Panc1 (cell line): ENCODE measurements at regions not wholly inside any gene's neighbourhood (a gene's known extent, or its start where the extent isn't known, plus 50 kb on each side); places are given as distances from the start of the nearest gene placed in this dataset.

ENCODE experiments used
- ATAC-seq: fragments of 200-7000 bp; cut with Tn5 transposase; 2 replicates; pipeline ENCODE4 v1.9.1; 2020; ENCODE audit warnings: mild to moderate bottlenecking, moderate library complexity
- BruUV-seq: library from RNA; stranded (reverse); fragments of 400-500 nt; replicated peaks from 2 replicates; lab custom pipeline; 2021; lab: Mats Ljungman, UMichigan
- CTCF ChIA-PET: fragments of 300-600 bp; sonication (Branson Sonifier 250); formaldehyde crosslinking; loops from one replicate; lab custom pipeline; 2022; ENCODE audit warnings: antibody characterized with exemption; lab: Charles Lee
- POLR2A ChIA-PET: fragments of 300-600 bp; sonication (Branson Sonifier 250); formaldehyde crosslinking; loops from one replicate; lab custom pipeline; 2022; ENCODE audit warnings: antibody characterized with exemption; lab: Charles Lee
- DNase-seq: peaks from one replicate; pipeline ENCODE4 v3.0.0-alpha.2; 2010; ENCODE audit warnings: low read depth, low spot score
- H3K27ac ChIP-seq: 2 replicates; pipeline ENCODE4 v1.5.1; 2011; ENCODE audit warnings: mild to moderate bottlenecking, low read length, inconsistent platforms
- H3K27me3 ChIP-seq: fragments of 200-500 bp; sonication (Bioruptor generic); 2 replicates; pipeline ENCODE4 v1.6.0; 2014; ENCODE audit warnings: low read length, inconsistent platforms; ENCODE audit not compliant: control insufficient read depth, insufficient read depth
- H3K36me3 ChIP-seq: fragments of 200-500 bp; sonication (Bioruptor generic); 2 replicates; pipeline ENCODE4 v1.5.1; 2014; ENCODE audit warnings: inconsistent platforms, mild to moderate bottlenecking, low read length, moderate library complexity; ENCODE audit not compliant: control insufficient read depth, insufficient read depth
- H3K4me1 ChIP-seq: 2 replicates; pipeline ENCODE4 v1.5.1; 2011; ENCODE audit warnings: inconsistent platforms, mild to moderate bottlenecking, low read length, moderate library complexity; ENCODE audit not compliant: control insufficient read depth, insufficient read depth
- H3K4me3 ChIP-seq, 2 experiments: 2 replicates each; pipeline ENCODE4 v1.5.1; 2011 to 2012; ENCODE audit warnings: low read depth in 2 of 2, low read length in 2 of 2, mild to moderate bottlenecking in 2 of 2, inconsistent platforms in 1 of 2, moderate library complexity in 1 of 2
- H3K9me3 ChIP-seq: fragments of 200-500 bp; sonication (Bioruptor generic); 2 replicates; pipeline ENCODE4 v1.5.1; 2014; ENCODE audit warnings: low read depth, mild to moderate bottlenecking, inconsistent platforms, low read length, moderate library complexity; ENCODE audit not compliant: control insufficient read depth, insufficient read depth
- CTCF ChIP-seq: fragments of 450-650 bp; IDR thresholded peaks from 2 replicates; pipeline ENCODE4 v1.5.1; 2017; ENCODE audit warnings: mild to moderate bottlenecking
- POLR2AphosphoS5 ChIP-seq: IDR thresholded peaks from 2 replicates; pipeline ENCODE4 v1.6.1; 2012; ENCODE audit warnings: mild to moderate bottlenecking, low read depth, low read length, moderate library complexity
- SIN3A ChIP-seq: IDR thresholded peaks from 2 replicates; pipeline ENCODE4 v1.6.1; 2012; ENCODE audit warnings: low read depth, mild to moderate bottlenecking, low read length, moderate library complexity, borderline replicate concordance; ENCODE audit not compliant: insufficient read depth
- TCF7L2 ChIP-seq: IDR thresholded peaks from 2 replicates; pipeline ENCODE4 v1.6.1; 2011; ENCODE audit warnings: mild to moderate bottlenecking, low read depth, low read length, inconsistent platforms
- in situ Hi-C: cut with HindIII; loops from 2 replicates; pipeline ENCODE4 v1.10.0; 2016; ENCODE audit warnings: low sequenced_read_pairs, low pct_unique_long_range_greater_than_20kb
- intact Hi-C: fragments of 100-400 bp; cut with micrococcal nuclease; formaldehyde crosslinking; loops from one replicate; pipeline ENCODE4 v1.10.0; 2022; ENCODE audit not compliant: unreplicated experiment
- TF ChIP-seq, protein P1 (sequence below), 2 experiments: IDR thresholded peaks; 2 replicates each; pipeline ENCODE4 v1.6.1; 2011 to 2012; ENCODE audit warnings: low read depth in 2 of 2, control low read depth in 1 of 2, low read length in 1 of 2, mild to moderate bottlenecking in 1 of 2, moderate library complexity in 1 of 2; ENCODE audit not compliant: insufficient read depth in 1 of 2

- Histone ChIP-seq H3K27me3 (no peaks in the 10 kb centered on the region), H3K4me3 (no peak overlapping the region), H3K9me3 (no peaks in the 10 kb centered on the region), H3K4me1 (no peaks in the 10 kb centered on the region), H3K27ac (no peak overlapping the region), H3K36me3 (no peaks in the 10 kb centered on the region)
- CTCF ChIA-PET = no interaction called here
- POLR2A ChIA-PET = no interaction called here
- intact Hi-C loops = no loop called here
- in situ Hi-C loops = no loop called here
- no TSS peak for BruUV-seq
- no peak for ATAC-seq
- DNase-seq = no peak
- no peak for TF ChIP-seq POLR2AphosphoS5
- TF ChIP-seq TCF7L2 = no peak
- TF ChIP-seq CTCF = no peak
- TF ChIP-seq SIN3A = no peak
- TF ChIP-seq, protein P1, sequence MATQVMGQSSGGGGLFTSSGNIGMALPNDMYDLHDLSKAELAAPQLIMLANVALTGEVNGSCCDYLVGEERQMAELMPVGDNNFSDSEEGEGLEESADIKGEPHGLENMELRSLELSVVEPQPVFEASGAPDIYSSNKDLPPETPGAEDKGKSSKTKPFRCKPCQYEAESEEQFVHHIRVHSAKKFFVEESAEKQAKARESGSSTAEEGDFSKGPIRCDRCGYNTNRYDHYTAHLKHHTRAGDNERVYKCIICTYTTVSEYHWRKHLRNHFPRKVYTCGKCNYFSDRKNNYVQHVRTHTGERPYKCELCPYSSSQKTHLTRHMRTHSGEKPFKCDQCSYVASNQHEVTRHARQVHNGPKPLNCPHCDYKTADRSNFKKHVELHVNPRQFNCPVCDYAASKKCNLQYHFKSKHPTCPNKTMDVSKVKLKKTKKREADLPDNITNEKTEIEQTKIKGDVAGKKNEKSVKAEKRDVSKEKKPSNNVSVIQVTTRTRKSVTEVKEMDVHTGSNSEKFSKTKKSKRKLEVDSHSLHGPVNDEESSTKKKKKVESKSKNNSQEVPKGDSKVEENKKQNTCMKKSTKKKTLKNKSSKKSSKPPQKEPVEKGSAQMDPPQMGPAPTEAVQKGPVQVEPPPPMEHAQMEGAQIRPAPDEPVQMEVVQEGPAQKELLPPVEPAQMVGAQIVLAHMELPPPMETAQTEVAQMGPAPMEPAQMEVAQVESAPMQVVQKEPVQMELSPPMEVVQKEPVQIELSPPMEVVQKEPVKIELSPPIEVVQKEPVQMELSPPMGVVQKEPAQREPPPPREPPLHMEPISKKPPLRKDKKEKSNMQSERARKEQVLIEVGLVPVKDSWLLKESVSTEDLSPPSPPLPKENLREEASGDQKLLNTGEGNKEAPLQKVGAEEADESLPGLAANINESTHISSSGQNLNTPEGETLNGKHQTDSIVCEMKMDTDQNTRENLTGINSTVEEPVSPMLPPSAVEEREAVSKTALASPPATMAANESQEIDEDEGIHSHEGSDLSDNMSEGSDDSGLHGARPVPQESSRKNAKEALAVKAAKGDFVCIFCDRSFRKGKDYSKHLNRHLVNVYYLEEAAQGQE (IDR thresholded peaks at IDR 0.05; ENCODE audit: insufficient read depth in 1 of 2, low read depth in 2 of 2, low read length in 1 of 2) = no peak
These were observed 159.2 kb downstream of the DRD1 start for GRCh38 chr5:175284806-175285205.

DNA sequence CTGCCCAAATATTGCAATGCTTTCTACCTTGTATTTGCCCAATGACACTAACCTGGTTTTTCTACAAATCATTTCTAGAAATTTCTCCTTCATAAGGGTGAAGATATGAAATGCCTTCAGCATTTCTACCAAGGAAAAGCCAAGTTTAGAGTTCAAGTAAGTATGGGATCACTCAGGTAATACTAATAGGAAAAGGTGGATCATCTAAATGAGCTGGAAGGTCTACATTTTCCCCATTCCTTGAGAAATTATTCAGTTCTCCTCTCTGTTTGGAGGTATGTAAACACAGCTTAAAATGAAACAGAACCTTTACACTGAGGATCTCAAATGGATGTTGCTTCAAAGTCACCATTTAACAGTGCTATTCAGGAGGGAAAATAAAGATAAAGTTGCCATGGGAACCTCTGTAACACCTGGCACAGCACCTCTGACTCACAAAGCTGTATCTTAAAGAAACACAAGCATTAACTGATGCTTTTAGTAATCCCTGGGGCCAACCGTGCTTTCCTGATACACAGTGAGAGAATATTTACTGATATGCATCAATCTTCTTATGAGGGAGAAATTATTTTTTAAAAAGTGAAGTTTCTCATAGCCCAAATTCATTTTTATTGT lies 161.3 kb downstream of the DRD1 start:
- ATAC-seq (no peak), DNase-seq (no peak)
- TF ChIP-seq TCF7L2 = no peak
- TF ChIP-seq SIN3A = no peak
- TF ChIP-seq POLR2AphosphoS5 = no peak
- TF ChIP-seq, protein P1 (IDR thresholded peaks at IDR 0.05; ENCODE audit: insufficient read depth in 1 of 2, low read depth in 2 of 2, low read length in 1 of 2) = no peak
- no peak for TF ChIP-seq CTCF
- Histone ChIP-seq H3K9me3 (no peaks in the 10 kb centered on the region), H3K36me3 (no peaks in the 10 kb centered on the region), H3K27ac (no peak overlapping the region), H3K4me1 (no peaks in the 10 kb centered on the region), H3K4me3 (no peak overlapping the region), H3K27me3 (no peaks in the 10 kb centered on the region)
- in situ Hi-C loops (no loop called here), intact Hi-C loops (no loop called here)
- BruUV-seq = no TSS peak
- ChIA-PET CTCF (no interaction called here), POLR2A (no interaction called here)
